HepG2 (cell line): ENCODE measurements at regions not wholly inside any gene's neighbourhood (a gene's known extent, or its start where the extent isn't known, plus 50 kb on each side); places are given as distances from the start of the nearest gene placed in this dataset.

Experiments used
- ATAC-seq: fragments of 200-7000 bp; cut with Tn5 transposase; 3 replicates; pipeline ENCODE4 v1.9.1; 2020; ENCODE audit warnings: mild to moderate bottlenecking, moderate library complexity
- BruUV-seq: library from RNA; stranded (reverse); fragments of 400-500 nt; replicated peaks from 2 replicates; lab custom pipeline; 2021; lab: Mats Ljungman, UMichigan
- CTCF ChIA-PET: fragments of 300-600 bp; formaldehyde crosslinking; extraction: SDS; loops from one replicate; lab custom pipeline; 2021; ENCODE audit warnings: low total read pairs, inconsistent platforms, low intra/inter-chr PET ratio; lab: Yijun Ruan, JAX
- POLR2A ChIA-PET: fragments of 350-600 bp; sonication (Branson Sonifier 250); formaldehyde crosslinking; loops from one replicate; lab custom pipeline; 2020; ENCODE audit warnings: antibody characterized with exemption, inconsistent platforms; lab: Yijun Ruan, JAX
- DNase-seq: peaks from one replicate; pipeline ENCODE4 v3.0.0-alpha.2; 2015; ENCODE audit warnings: low spot score
- FAIRE-seq: peaks from 3 replicates; lab custom pipeline; 2011; peaks lifted over from hg19 to GRCh38; lab: Jason Lieb, UNC
- H2AFZ ChIP-seq: one replicate; pipeline ENCODE4 v1.6.1; 2011; ENCODE audit warnings: low read length, inconsistent platforms
- H3K27ac ChIP-seq: fragments of 300-600 bp; 3 replicates; pipeline ENCODE4 v1.8.0; 2011; ENCODE audit warnings: mixed run types, mild to moderate bottlenecking, mixed read lengths, low read length, inconsistent platforms; ENCODE audit not compliant: insufficient read depth; ENCODE audit errors: extremely low read length
- H3K27me3 ChIP-seq, 2 experiments: fragments of 200-600 bp in 1 of 2; 2 replicates in 1 of 2; 3 replicates in 1 of 2; pipeline versions ENCODE4 v1.6.0 to v1.8.0; 2011; ENCODE audit warnings: low read length in 2 of 2, mild to moderate bottlenecking in 2 of 2, moderate library complexity in 2 of 2, inconsistent platforms in 1 of 2; ENCODE audit not compliant: insufficient read depth in 2 of 2, control insufficient read depth in 1 of 2
- H3K36me3 ChIP-seq, 2 experiments: fragments of 200-600 bp in 1 of 2; replicated peaks in 1 of 2; 2 replicates in 1 of 2; 3 replicates in 1 of 2; pipeline versions ENCODE4 v1.5.1 to v1.8.0; 2011; ENCODE audit warnings: low read length in 2 of 2, inconsistent platforms in 1 of 2; ENCODE audit not compliant: insufficient read depth in 2 of 2, control insufficient read depth in 1 of 2
- H3K4me1 ChIP-seq: 2 replicates; pipeline ENCODE4 v1.5.1; 2012; ENCODE audit warnings: low read length, inconsistent platforms; ENCODE audit not compliant: insufficient read depth
- H3K4me2 ChIP-seq: 2 replicates; pipeline ENCODE4 v1.6.0; 2011; ENCODE audit warnings: low read depth, low read length, inconsistent platforms
- H3K4me3 ChIP-seq, 3 experiments: fragments of 200-600 bp in 1 of 3; sonication (generic), shearing (Covaris generic) in 1 of 3; replicated peaks in 1 of 3; 2 replicates each; pipeline ENCODE4 v1.5.1; 2011 to 2016; ENCODE audit warnings: low read length in 3 of 3, inconsistent platforms in 2 of 3, low read depth in 2 of 3, mild to moderate bottlenecking in 2 of 3, control low read depth in 1 of 3, mixed read lengths in 1 of 3; ENCODE audit not compliant: insufficient read depth in 1 of 3
- H3K79me2 ChIP-seq: one replicate; pipeline ENCODE4 v1.6.1; 2011; ENCODE audit warnings: low read length, inconsistent platforms; ENCODE audit not compliant: insufficient read depth
- H3K9ac ChIP-seq: 2 replicates; pipeline ENCODE4 v1.6.0; 2011; ENCODE audit warnings: mild to moderate bottlenecking, low read depth, low read length, inconsistent platforms; ENCODE audit not compliant: insufficient read depth
- H3K9me3 ChIP-seq: 2 replicates; pipeline ENCODE4 v1.5.1; 2012; ENCODE audit warnings: mild to moderate bottlenecking, low read length
- H4K20me1 ChIP-seq: 2 replicates; pipeline ENCODE4 v1.6.0; 2011; ENCODE audit warnings: inconsistent platforms, mild to moderate bottlenecking, low read length, moderate library complexity; ENCODE audit not compliant: insufficient read depth
- CBX2 ChIP-seq, 2 experiments: fragments of 200-600 bp in 1 of 2; sonication (generic); formaldehyde crosslinking in 1 of 2; IDR thresholded peaks; 2 replicates each; pipeline versions ENCODE4 v1.7.0 to v1.8.1; 2018 to 2022; ENCODE audit warnings: low read depth in 2 of 2, low read length in 1 of 2, mild to moderate bottlenecking in 1 of 2, missing genetic modification reagents in 1 of 2
- GATAD1 ChIP-seq: IDR thresholded peaks from 2 replicates; pipeline ENCODE4 v1.6.1; 2016; ENCODE audit warnings: missing genetic modification reagents, missing compliant biosample characterization
- HDAC1 ChIP-seq: sonication (generic); formaldehyde crosslinking; IDR thresholded peaks from 2 replicates; pipeline ENCODE4 v1.5.1; 2020; ENCODE audit warnings: mild to moderate bottlenecking, missing genetic modification reagents
- HNF1B ChIP-seq: sonication (generic); formaldehyde crosslinking; IDR thresholded peaks from 2 replicates; pipeline ENCODE4 v1.5.1; 2020; ENCODE audit warnings: mild to moderate bottlenecking, moderate library complexity, missing genetic modification reagents
- IKZF5 ChIP-seq: IDR thresholded peaks from 2 replicates; pipeline ENCODE4 v1.6.1; 2018; ENCODE audit warnings: missing genetic modification reagents, mild to moderate bottlenecking, missing compliant biosample characterization
- KLF11 ChIP-seq: IDR thresholded peaks from 2 replicates; pipeline ENCODE4 v1.6.1; 2016; ENCODE audit warnings: missing compliant biosample characterization
- KLF16 ChIP-seq, 2 experiments: sonication (generic) in 1 of 2; formaldehyde crosslinking in 1 of 2; IDR thresholded peaks; 2 replicates each; pipeline versions ENCODE4 v1.6.1 to v1.8.0; 2016 to 2023; ENCODE audit warnings: missing genetic modification reagents in 2 of 2, missing compliant biosample characterization in 1 of 2
- MTERF4 ChIP-seq: sonication (generic); formaldehyde crosslinking; IDR thresholded peaks from 2 replicates; pipeline ENCODE4 v1.8.0; 2023; ENCODE audit warnings: mild to moderate bottlenecking, missing genetic modification reagents
- NFE2L2 ChIP-seq: fragments of 150-350 bp; IDR thresholded peaks from 2 replicates; pipeline ENCODE4 v1.6.1; 2014; ENCODE audit warnings: low read length
- NR2F1 ChIP-seq, 2 experiments: fragments of 450-650 bp in 1 of 2; formaldehyde crosslinking in 1 of 2; IDR thresholded peaks; 2 replicates each; pipeline versions ENCODE4 v1.5.0 to v1.6.1; 2016 to 2020; ENCODE audit warnings: mild to moderate bottlenecking in 1 of 2, missing compliant biosample characterization in 1 of 2, missing genetic modification reagents in 1 of 2, moderate library complexity in 1 of 2
- PBX3 ChIP-seq: sonication (generic); formaldehyde crosslinking; IDR thresholded peaks from 2 replicates; pipeline ENCODE4 v1.8.1; 2023; ENCODE audit warnings: missing genetic modification reagents, inconsistent platforms, borderline replicate concordance
- RFXAP ChIP-seq: sonication (generic); formaldehyde crosslinking; IDR thresholded peaks from 2 replicates; pipeline ENCODE4 v1.4.0; 2020; ENCODE audit warnings: missing genetic modification reagents, borderline replicate concordance
- SMAD1 ChIP-seq: sonication (generic); formaldehyde crosslinking; IDR thresholded peaks from 2 replicates; pipeline ENCODE4 v1.4.0; 2020; ENCODE audit warnings: missing genetic modification reagents, low read depth, mild to moderate bottlenecking, borderline replicate concordance
- TBP ChIP-seq: sonication (generic); formaldehyde crosslinking; IDR thresholded peaks from 2 replicates; pipeline ENCODE4 v1.5.0; 2020; ENCODE audit warnings: missing genetic modification reagents
- ZNF138 ChIP-seq: sonication (generic); formaldehyde crosslinking; IDR thresholded peaks from 2 replicates; pipeline ENCODE4 v1.5.0; 2020; ENCODE audit warnings: mild to moderate bottlenecking, low read depth, missing genetic modification reagents
- ZNF281 ChIP-seq: sonication (generic); formaldehyde crosslinking; IDR thresholded peaks from 2 replicates; pipeline ENCODE4 v1.4.0; 2020; ENCODE audit warnings: missing genetic modification reagents, borderline replicate concordance
- ZNF558 ChIP-seq: sonication (generic); formaldehyde crosslinking; IDR thresholded peaks from 2 replicates; pipeline ENCODE4 v1.9.0; 2022; ENCODE audit warnings: mild to moderate bottlenecking, missing genetic modification reagents, borderline replicate concordance
- ZSCAN30 ChIP-seq: sonication (generic); formaldehyde crosslinking; IDR thresholded peaks from 2 replicates; pipeline ENCODE4 v1.5.0; 2020; ENCODE audit warnings: mild to moderate bottlenecking, missing genetic modification reagents
- in situ Hi-C: cut with HindIII; loops from 2 replicates; pipeline ENCODE4 v1.10.0; 2017; ENCODE audit warnings: low pct_unique_long_range_greater_than_20kb; ENCODE audit not compliant: extremely low pct_ligation_motif_present
- intact Hi-C: fragments of 100-400 bp; cut with micrococcal nuclease; formaldehyde crosslinking; loops from one replicate; pipeline ENCODE4 v1.10.0; 2022; ENCODE audit not compliant: unreplicated experiment

- H3K27me3 ChIP-seq: no peaks in the 10 kb centered on the region
- ATAC-seq (no peak), DNase-seq (no peak), FAIRE-seq (no peak)
- H3K4me3 ChIP-seq: no peak overlapping the region
- intact Hi-C loops (no loop called here), in situ Hi-C loops (no loop called here)
- no peaks in the 10 kb centered on the region for H4K20me1 ChIP-seq
- no peak overlapping the region for H3K9ac ChIP-seq
- ChIA-PET CTCF (no interaction called here), POLR2A (no interaction called here)
- no peaks in the 10 kb centered on the region for H3K9me3 ChIP-seq
- no peaks in the 10 kb centered on the region for H3K36me3 ChIP-seq
- BruUV-seq: no TSS peak
- no peak overlapping the region for H2AFZ ChIP-seq
- H3K79me2 ChIP-seq: no peaks in the 10 kb centered on the region
- no peak overlapping the region for H3K27ac ChIP-seq
- H3K4me1 ChIP-seq: no peaks in the 10 kb centered on the region
- H3K4me2 ChIP-seq: no peak overlapping the region
- TF ChIP-seq CBX2 (IDR thresholded peaks at IDR 0.05; ENCODE audit: low read depth, low read length) (no peak), CBX2 (CRISPR knock-in tag; IDR thresholded peaks at IDR 0.05; ENCODE audit: low read depth) (no peak), MTERF4 (CRISPR knock-in tag) (no peak), HNF1B (CRISPR knock-in tag) (no peak), GATAD1 (no peak), KLF11 (CRISPR knock-in tag) (no peak), RFXAP (CRISPR knock-in tag) (no peak), KLF16 (CRISPR knock-in tag; IDR thresholded peaks at IDR 0.05) (no peak), ZNF138 (CRISPR knock-in tag) (no peak), HDAC1 (CRISPR knock-in tag) (no peak), ZSCAN30 (CRISPR knock-in tag) (no peak), PBX3 (no peak), IKZF5 (CRISPR knock-in tag) (no peak), TBP (no peak), ZNF281 (CRISPR knock-in tag) (no peak), NFE2L2 (no peak), NR2F1 (CRISPR knock-in tag; IDR thresholded peaks at IDR 0.05) (no peak), ZNF558 (CRISPR knock-in tag) (no peak), SMAD1 (no peak)
Observed at GRCh38 chr12:84072961-84073360, 839.6 kb downstream of the SLC6A15 start.
